ENCODE measurements at regions not wholly inside any gene's neighbourhood (a gene's known extent, or its start where the extent isn't known, plus 50 kb on each side); places are given as distances from the start of the nearest gene placed in this dataset.

DNA sequence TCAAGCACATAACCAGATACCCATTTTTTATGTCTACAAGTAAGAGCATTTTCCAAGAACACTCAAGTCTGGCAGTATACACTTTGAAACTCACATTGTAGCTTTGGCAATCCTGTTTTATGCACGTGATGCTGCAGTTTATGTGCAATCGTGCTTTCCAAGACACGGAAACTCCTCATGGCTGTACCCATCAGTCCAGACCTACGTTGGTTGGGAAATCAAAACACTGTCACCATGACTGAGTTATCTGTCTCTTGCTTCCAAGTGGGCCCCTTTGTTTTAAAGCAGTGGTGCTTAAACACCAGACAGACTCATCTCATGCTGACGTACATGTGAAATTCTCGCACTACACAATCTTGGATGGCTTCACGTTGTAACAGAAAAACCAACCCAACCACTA lies 192.8 kb downstream of the LTN1 start:
- CTCF ChIA-PET, result no interaction called here
- intact Hi-C loops (cut with micrococcal nuclease), result no loop called here

DNA sequence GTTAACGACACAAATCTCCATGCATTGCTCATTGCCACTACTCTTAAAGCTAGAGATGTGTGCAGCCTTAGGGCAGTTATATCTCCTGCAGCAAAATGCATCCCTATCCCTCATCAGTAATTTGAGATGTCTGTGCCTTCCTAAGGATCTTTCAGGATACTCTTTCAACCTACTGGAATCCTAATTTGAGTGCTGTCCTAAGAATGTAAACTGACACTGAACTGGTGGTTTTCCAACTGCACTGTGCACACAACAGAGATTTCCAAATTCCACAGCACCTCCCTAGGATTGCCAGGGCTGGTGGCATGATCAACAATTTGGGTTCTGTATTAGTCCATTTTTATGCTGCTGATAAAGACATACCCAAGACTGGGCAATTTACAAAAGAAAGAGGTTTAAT lies 193.9 kb downstream of the LTN1 start:
- intact Hi-C loops (cut with micrococcal nuclease), result no loop called here
- H3K27me3 ChIP-seq (replicated peaks in 1 of 4; ENCODE audit: control extremely low read depth in 1 of 4, control insufficient read depth in 3 of 4, insufficient read depth in 4 of 4, low read length in 3 of 4), result no peaks in the 10 kb centered on the region
- ChIA-PET CTCF (no interaction called here), POLR2A (no interaction called here)
- no peak overlapping the region for H3K9ac ChIP-seq (ENCODE audit: low read length)
- H3K79me2 ChIP-seq (ENCODE audit: control insufficient read depth, insufficient read depth, low read length), result no peaks in the 10 kb centered on the region
- no peak overlapping the region for H2AFZ ChIP-seq (ENCODE audit: insufficient read depth, low read depth, low read length, poor library complexity, severe bottlenecking)
- Mint-ChIP-seq H3K4me1 (no peaks in the 10 kb centered on the region), H3K27ac (no peak overlapping the region), H3K4me3 (no peak overlapping the region), H3K27me3 (no peaks in the 10 kb centered on the region), H3K9me3 (ENCODE audit: insufficient read depth) (peaks cover 3% of the 10 kb centered on the region)
- TF ChIP-seq, protein P1, sequence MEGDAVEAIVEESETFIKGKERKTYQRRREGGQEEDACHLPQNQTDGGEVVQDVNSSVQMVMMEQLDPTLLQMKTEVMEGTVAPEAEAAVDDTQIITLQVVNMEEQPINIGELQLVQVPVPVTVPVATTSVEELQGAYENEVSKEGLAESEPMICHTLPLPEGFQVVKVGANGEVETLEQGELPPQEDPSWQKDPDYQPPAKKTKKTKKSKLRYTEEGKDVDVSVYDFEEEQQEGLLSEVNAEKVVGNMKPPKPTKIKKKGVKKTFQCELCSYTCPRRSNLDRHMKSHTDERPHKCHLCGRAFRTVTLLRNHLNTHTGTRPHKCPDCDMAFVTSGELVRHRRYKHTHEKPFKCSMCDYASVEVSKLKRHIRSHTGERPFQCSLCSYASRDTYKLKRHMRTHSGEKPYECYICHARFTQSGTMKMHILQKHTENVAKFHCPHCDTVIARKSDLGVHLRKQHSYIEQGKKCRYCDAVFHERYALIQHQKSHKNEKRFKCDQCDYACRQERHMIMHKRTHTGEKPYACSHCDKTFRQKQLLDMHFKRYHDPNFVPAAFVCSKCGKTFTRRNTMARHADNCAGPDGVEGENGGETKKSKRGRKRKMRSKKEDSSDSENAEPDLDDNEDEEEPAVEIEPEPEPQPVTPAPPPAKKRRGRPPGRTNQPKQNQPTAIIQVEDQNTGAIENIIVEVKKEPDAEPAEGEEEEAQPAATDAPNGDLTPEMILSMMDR (IDR thresholded peaks at IDR 0.05), result no peak
- no peak for TF ChIP-seq EZH2 (IDR thresholded peaks at IDR 0.05; ENCODE audit: borderline replicate concordance, insufficient read depth, low read depth, low read length, poor library complexity, severe bottlenecking)
- no peaks in the 10 kb centered on the region for H3K36me3 ChIP-seq (replicated peaks in 1 of 2; ENCODE audit: control extremely low read depth in 1 of 2, control insufficient read depth in 1 of 2, extremely low read depth in 1 of 2, insufficient read depth in 2 of 2, low read length in 1 of 2)
- H3K27ac ChIP-seq (ENCODE audit: low read length in 2 of 2), result no peak overlapping the region
- no peak for ATAC-seq (ENCODE audit: low read depth)
- no peak overlapping the region for H3K4me2 ChIP-seq (replicated peaks; ENCODE audit: low read depth, low read length, poor library complexity, severe bottlenecking)
- no peaks in the 10 kb centered on the region for H3K9me3 ChIP-seq (ENCODE audit: control extremely low read depth in 1 of 3, control insufficient read depth in 2 of 3, insufficient read depth in 1 of 3, low read length in 2 of 3)
- H3K4me3 ChIP-seq (ENCODE audit: control extremely low read depth in 1 of 5, extremely low read depth in 1 of 5, insufficient read depth in 1 of 5, low read depth in 2 of 5, low read length in 4 of 5), result no peak overlapping the region
- DNase-seq, result no peak
- 38% methylated on average over 1 of the region's 1 CpG for WGBS (ENCODE audit: insufficient coverage)
- H4K20me1 ChIP-seq (ENCODE audit: control insufficient read depth, insufficient read depth, low read length, poor library complexity, severe bottlenecking), result no peaks in the 10 kb centered on the region
- H3K4me1 ChIP-seq (ENCODE audit: control insufficient read depth in 2 of 2, insufficient read depth in 2 of 2, low read length in 2 of 2), result no peaks in the 10 kb centered on the region

More for the DNA sequence above, 192.8 kb downstream of the LTN1 start:
- Histone ChIP-seq H3K4me3 (ENCODE audit: control extremely low read depth in 1 of 5, extremely low read depth in 1 of 5, insufficient read depth in 1 of 5, low read depth in 2 of 5, low read length in 4 of 5) (no peak overlapping the region), H3K9me3 (ENCODE audit: control extremely low read depth in 1 of 3, control insufficient read depth in 2 of 3, insufficient read depth in 1 of 3, low read length in 2 of 3) (no peaks in the 10 kb centered on the region), H2AFZ (ENCODE audit: insufficient read depth, low read depth, low read length, poor library complexity, severe bottlenecking) (no peak overlapping the region), H3K27me3 (replicated peaks in 1 of 4; ENCODE audit: control extremely low read depth in 1 of 4, control insufficient read depth in 3 of 4, insufficient read depth in 4 of 4, low read length in 3 of 4) (no peaks in the 10 kb centered on the region), H3K9ac (ENCODE audit: low read length) (no peak overlapping the region), H3K79me2 (ENCODE audit: control insufficient read depth, insufficient read depth, low read length) (no peaks in the 10 kb centered on the region), H3K36me3 (replicated peaks in 1 of 2; ENCODE audit: control extremely low read depth in 1 of 2, control insufficient read depth in 1 of 2, extremely low read depth in 1 of 2, insufficient read depth in 2 of 2, low read length in 1 of 2) (no peaks in the 10 kb centered on the region), H3K4me1 (ENCODE audit: control insufficient read depth in 2 of 2, insufficient read depth in 2 of 2, low read length in 2 of 2) (no peaks in the 10 kb centered on the region), H3K4me2 (replicated peaks; ENCODE audit: low read depth, low read length, poor library complexity, severe bottlenecking) (no peak overlapping the region), H3K27ac (ENCODE audit: low read length in 2 of 2) (no peak overlapping the region), H4K20me1 (ENCODE audit: control insufficient read depth, insufficient read depth, low read length, poor library complexity, severe bottlenecking) (no peaks in the 10 kb centered on the region)
- POLR2A ChIA-PET, result no interaction called here
- WGBS (ENCODE audit: insufficient coverage), result 97% methylated on average over 4 of the region's 7 CpGs
- H3K4me3 Mint-ChIP-seq, result no peak overlapping the region
- H3K27ac Mint-ChIP-seq, result no peak overlapping the region
- no peak for DNase-seq
- no peaks in the 10 kb centered on the region for H3K4me1 Mint-ChIP-seq
- TF ChIP-seq, protein P1 (IDR thresholded peaks at IDR 0.05), result no peak
- no peak for TF ChIP-seq EZH2 (IDR thresholded peaks at IDR 0.05; ENCODE audit: borderline replicate concordance, insufficient read depth, low read depth, low read length, poor library complexity, severe bottlenecking)
- peaks cover 3% of the 10 kb centered on the region for H3K9me3 Mint-ChIP-seq (ENCODE audit: insufficient read depth)
- H3K27me3 Mint-ChIP-seq, result no peaks in the 10 kb centered on the region
- ATAC-seq (ENCODE audit: low read depth), result no peak
